HepG2 (cell line): ENCODE measurements at regions not wholly inside any gene's neighbourhood (a gene's known extent, or its start where the extent isn't known, plus 50 kb on each side); places are given as distances from the start of the nearest gene placed in this dataset.

ENCODE experiments used
- ATAC-seq: fragments of 200-7000 bp; cut with Tn5 transposase; 3 replicates; pipeline ENCODE4 v1.9.1; 2020; ENCODE audit warnings: mild to moderate bottlenecking, moderate library complexity
- BruUV-seq: library from RNA; stranded (reverse); fragments of 400-500 nt; replicated peaks from 2 replicates; lab custom pipeline; 2021; lab: Mats Ljungman, UMichigan
- CTCF ChIA-PET: fragments of 300-600 bp; formaldehyde crosslinking; extraction: SDS; loops from one replicate; lab custom pipeline; 2021; ENCODE audit warnings: low total read pairs, inconsistent platforms, low intra/inter-chr PET ratio; lab: Yijun Ruan, JAX
- POLR2A ChIA-PET: fragments of 350-600 bp; sonication (Branson Sonifier 250); formaldehyde crosslinking; loops from one replicate; lab custom pipeline; 2020; ENCODE audit warnings: antibody characterized with exemption, inconsistent platforms; lab: Yijun Ruan, JAX
- DNase-seq: peaks from one replicate; pipeline ENCODE4 v3.0.0-alpha.2; 2015; ENCODE audit warnings: low spot score
- FAIRE-seq: peaks from 3 replicates; lab custom pipeline; 2011; peaks lifted over from hg19 to GRCh38; lab: Jason Lieb, UNC
- H2AFZ ChIP-seq: one replicate; pipeline ENCODE4 v1.6.1; 2011; ENCODE audit warnings: low read length, inconsistent platforms
- H3K27ac ChIP-seq: fragments of 300-600 bp; 3 replicates; pipeline ENCODE4 v1.8.0; 2011; ENCODE audit warnings: mixed run types, mild to moderate bottlenecking, mixed read lengths, low read length, inconsistent platforms; ENCODE audit not compliant: insufficient read depth; ENCODE audit errors: extremely low read length
- H3K27me3 ChIP-seq, 2 experiments: fragments of 200-600 bp in 1 of 2; 2 replicates in 1 of 2; 3 replicates in 1 of 2; pipeline versions ENCODE4 v1.6.0 to v1.8.0; 2011; ENCODE audit warnings: low read length in 2 of 2, mild to moderate bottlenecking in 2 of 2, moderate library complexity in 2 of 2, inconsistent platforms in 1 of 2; ENCODE audit not compliant: insufficient read depth in 2 of 2, control insufficient read depth in 1 of 2
- H3K36me3 ChIP-seq, 2 experiments: fragments of 200-600 bp in 1 of 2; replicated peaks in 1 of 2; 2 replicates in 1 of 2; 3 replicates in 1 of 2; pipeline versions ENCODE4 v1.5.1 to v1.8.0; 2011; ENCODE audit warnings: low read length in 2 of 2, inconsistent platforms in 1 of 2; ENCODE audit not compliant: insufficient read depth in 2 of 2, control insufficient read depth in 1 of 2
- H3K4me1 ChIP-seq: 2 replicates; pipeline ENCODE4 v1.5.1; 2012; ENCODE audit warnings: low read length, inconsistent platforms; ENCODE audit not compliant: insufficient read depth
- H3K4me2 ChIP-seq: 2 replicates; pipeline ENCODE4 v1.6.0; 2011; ENCODE audit warnings: low read depth, low read length, inconsistent platforms
- H3K4me3 ChIP-seq, 3 experiments: fragments of 200-600 bp in 1 of 3; sonication (generic), shearing (Covaris generic) in 1 of 3; replicated peaks in 1 of 3; 2 replicates each; pipeline ENCODE4 v1.5.1; 2011 to 2016; ENCODE audit warnings: low read length in 3 of 3, inconsistent platforms in 2 of 3, low read depth in 2 of 3, mild to moderate bottlenecking in 2 of 3, control low read depth in 1 of 3, mixed read lengths in 1 of 3; ENCODE audit not compliant: insufficient read depth in 1 of 3
- H3K79me2 ChIP-seq: one replicate; pipeline ENCODE4 v1.6.1; 2011; ENCODE audit warnings: low read length, inconsistent platforms; ENCODE audit not compliant: insufficient read depth
- H3K9ac ChIP-seq: 2 replicates; pipeline ENCODE4 v1.6.0; 2011; ENCODE audit warnings: mild to moderate bottlenecking, low read depth, low read length, inconsistent platforms; ENCODE audit not compliant: insufficient read depth
- H3K9me3 ChIP-seq: 2 replicates; pipeline ENCODE4 v1.5.1; 2012; ENCODE audit warnings: mild to moderate bottlenecking, low read length
- H4K20me1 ChIP-seq: 2 replicates; pipeline ENCODE4 v1.6.0; 2011; ENCODE audit warnings: inconsistent platforms, mild to moderate bottlenecking, low read length, moderate library complexity; ENCODE audit not compliant: insufficient read depth
- ESRRA ChIP-seq: sonication (generic); formaldehyde crosslinking; IDR thresholded peaks from 2 replicates; pipeline ENCODE4 v1.5.1; 2020; ENCODE audit warnings: mild to moderate bottlenecking, low read depth, missing genetic modification reagents
- FOSL1 ChIP-seq: sonication (generic); formaldehyde crosslinking; IDR thresholded peaks from 2 replicates; pipeline ENCODE4 v1.9.0; 2021; ENCODE audit warnings: missing genetic modification reagents, borderline replicate concordance
- FOXA1 ChIP-seq, 2 experiments: fragments of 450-650 bp in 1 of 2; sonication (generic) in 1 of 2; formaldehyde crosslinking in 1 of 2; IDR thresholded peaks; 2 replicates each; pipeline versions ENCODE4 v1.4.0 to v1.6.1; 2016 to 2020; ENCODE audit warnings: missing genetic modification reagents in 1 of 2
- GMEB2 ChIP-seq: IDR thresholded peaks from 2 replicates; pipeline ENCODE4 v1.6.1; 2016; ENCODE audit warnings: missing biosample characterization, missing genetic modification reagents, low read depth
- HNF4G ChIP-seq, 2 experiments: sonication (generic) in 1 of 2; formaldehyde crosslinking in 1 of 2; IDR thresholded peaks; 2 replicates each; pipeline versions ENCODE4 v1.4.0 to v1.6.1; 2011 to 2020; ENCODE audit warnings: borderline replicate concordance in 2 of 2, low read depth in 2 of 2, mild to moderate bottlenecking in 2 of 2, low read length in 1 of 2, missing genetic modification reagents in 1 of 2, moderate library complexity in 1 of 2
- NFIB ChIP-seq: sonication (generic); formaldehyde crosslinking; IDR thresholded peaks from 2 replicates; pipeline ENCODE4 v1.9.0; 2021; ENCODE audit warnings: missing genetic modification reagents, mild to moderate bottlenecking, borderline replicate concordance
- SUZ12 ChIP-seq: fragments of 150-350 bp; IDR thresholded peaks from 2 replicates; pipeline ENCODE4 v1.6.1; 2014; ENCODE audit warnings: low read depth, low read length
- ZNF24 ChIP-seq: fragments of 450-650 bp; IDR thresholded peaks from 2 replicates; pipeline ENCODE4 v1.6.1; 2017; ENCODE audit warnings: antibody characterized with exemption, mild to moderate bottlenecking
- ZNF317 ChIP-seq: sonication (generic); formaldehyde crosslinking; IDR thresholded peaks from 2 replicates; pipeline ENCODE4 v1.5.0; 2020; ENCODE audit warnings: mild to moderate bottlenecking, missing genetic modification reagents
- ZNF550 ChIP-seq: sonication (generic); formaldehyde crosslinking; IDR thresholded peaks from 2 replicates; pipeline ENCODE4 v1.4.0; 2020; ENCODE audit warnings: mild to moderate bottlenecking, missing genetic modification reagents, borderline replicate concordance
- ZNF563 ChIP-seq: sonication (generic); formaldehyde crosslinking; IDR thresholded peaks from 2 replicates; pipeline ENCODE4 v1.8.0; 2022; ENCODE audit warnings: mild to moderate bottlenecking, moderate library complexity, missing genetic modification reagents
- WGBS: methylation state at CpG from one replicate; pipeline ENCODE4 v1.1.6; 2017; ENCODE audit warnings: low lambda C conversion rate; 5-methylcytosine and 5-hydroxymethylcytosine counted together
- in situ Hi-C: cut with HindIII; loops from 2 replicates; pipeline ENCODE4 v1.10.0; 2017; ENCODE audit warnings: low pct_unique_long_range_greater_than_20kb; ENCODE audit not compliant: extremely low pct_ligation_motif_present
- intact Hi-C: fragments of 100-400 bp; cut with micrococcal nuclease; formaldehyde crosslinking; loops from one replicate; pipeline ENCODE4 v1.10.0; 2022; ENCODE audit not compliant: unreplicated experiment
- TF ChIP-seq, protein P1 (sequence below): sonication (generic); formaldehyde crosslinking; conservative IDR thresholded peaks from 2 replicates; pipeline ENCODE4 v1.4.0; 2020; ENCODE audit warnings: missing genetic modification reagents

GRCh38 chr5:93250424-93250823, 330.6 kb downstream of the NR2F1-AS1 start:
- no peak for TF ChIP-seq GMEB2 (CRISPR knock-in tag)
- no peak for TF ChIP-seq ZNF563
- TF ChIP-seq ESRRA (CRISPR knock-in tag) = no peak
- TF ChIP-seq FOSL1 (CRISPR knock-in tag) = no peak
- TF ChIP-seq FOXA1 (IDR thresholded peaks at IDR 0.05) = no peak
- TF ChIP-seq FOXA1 (CRISPR knock-in tag; IDR thresholded peaks at IDR 0.05) = no peak
- TF ChIP-seq SUZ12 = no peak
- no peak for TF ChIP-seq ZNF24
- TF ChIP-seq ZNF317 (CRISPR knock-in tag) = no peak
- no peak for TF ChIP-seq ZNF550
- no peak for TF ChIP-seq NFIB (CRISPR knock-in tag)
- TF ChIP-seq HNF4G (IDR thresholded peaks at IDR 0.05; ENCODE audit: borderline replicate concordance, low read depth, low read length) = no peak
- no peak for TF ChIP-seq HNF4G (CRISPR knock-in tag; IDR thresholded peaks at IDR 0.05; ENCODE audit: borderline replicate concordance, low read depth)
- TF ChIP-seq, protein P1, sequence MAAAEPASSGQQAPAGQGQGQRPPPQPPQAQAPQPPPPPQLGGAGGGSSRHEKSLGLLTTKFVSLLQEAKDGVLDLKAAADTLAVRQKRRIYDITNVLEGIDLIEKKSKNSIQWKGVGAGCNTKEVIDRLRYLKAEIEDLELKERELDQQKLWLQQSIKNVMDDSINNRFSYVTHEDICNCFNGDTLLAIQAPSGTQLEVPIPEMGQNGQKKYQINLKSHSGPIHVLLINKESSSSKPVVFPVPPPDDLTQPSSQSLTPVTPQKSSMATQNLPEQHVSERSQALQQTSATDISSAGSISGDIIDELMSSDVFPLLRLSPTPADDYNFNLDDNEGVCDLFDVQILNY (CRISPR knock-in tag) = no peak
- Histone ChIP-seq H3K9me3 (no peaks in the 10 kb centered on the region), H3K79me2 (no peaks in the 10 kb centered on the region), H4K20me1 (no peaks in the 10 kb centered on the region), H3K4me1 (peaks cover 46% of the 10 kb centered on the region), H2AFZ (no peak overlapping the region), H3K9ac (no peak overlapping the region), H3K4me3 (no peak overlapping the region), H3K27ac (no peak overlapping the region), H3K36me3 (no peaks in the 10 kb centered on the region), H3K4me2 (no peak overlapping the region), H3K27me3 (no peaks in the 10 kb centered on the region)
- ChIA-PET CTCF (no interaction called here), POLR2A (no interaction called here)
- WGBS = 97% methylated on average over 2 of the region's 2 CpGs
- FAIRE-seq = no peak
- BruUV-seq = no TSS peak
- no peak for DNase-seq
- no peak for ATAC-seq
- in situ Hi-C loops = no loop called here
- intact Hi-C loops = no loop called here
